ENCODE measurements at regions not wholly inside any gene's neighbourhood (a gene's known extent, or its start where the extent isn't known, plus 50 kb on each side); places are given as distances from the start of the nearest gene placed in this dataset.

DNA sequence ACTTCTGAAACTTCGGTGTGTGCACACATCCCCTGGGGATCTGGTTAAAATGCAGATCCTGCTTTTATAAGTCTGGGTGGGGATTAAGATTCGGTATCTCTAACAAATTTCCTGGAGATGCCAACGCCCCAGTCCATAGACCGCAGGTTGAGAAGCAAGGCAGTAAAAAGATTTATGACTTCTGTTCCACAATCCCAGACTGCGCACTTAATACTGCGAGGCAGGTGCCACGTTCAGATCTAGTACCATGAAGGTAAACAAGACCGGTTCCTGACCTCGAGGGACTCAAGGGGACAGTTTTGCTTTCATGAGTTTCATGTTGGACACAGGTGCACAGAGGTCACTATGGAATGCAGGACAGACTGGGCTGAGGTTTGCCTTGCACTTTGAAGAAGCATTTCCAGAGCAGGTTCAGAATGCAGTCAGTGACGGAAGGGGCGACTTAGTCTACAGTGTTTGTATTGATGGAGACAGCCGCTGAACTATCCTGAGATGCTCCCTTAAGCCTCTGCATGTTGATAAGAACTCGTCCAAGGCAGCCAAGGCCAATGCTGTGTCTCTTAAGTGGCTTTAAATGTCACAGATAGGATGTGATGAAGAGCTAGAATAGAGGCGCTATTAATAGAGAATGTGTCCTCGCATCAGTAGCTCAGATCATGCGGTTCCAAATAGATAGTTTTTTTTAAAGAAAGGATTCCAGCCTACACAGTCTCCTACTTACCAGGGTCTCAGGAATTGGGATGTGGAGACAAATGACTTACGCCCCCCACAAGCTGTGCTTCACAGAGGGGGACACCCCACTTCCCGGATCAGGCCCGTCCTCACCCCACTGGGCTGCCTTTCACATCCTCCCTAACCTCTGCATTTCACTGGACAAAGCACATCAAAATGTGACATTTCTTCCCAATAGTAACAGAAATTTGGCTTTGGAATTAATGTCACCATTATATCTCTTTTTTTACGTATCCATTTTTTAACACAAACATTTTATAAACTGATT, 97.1 kb upstream of the IRS2 start:
- TF ChIP-seq, protein P1, sequence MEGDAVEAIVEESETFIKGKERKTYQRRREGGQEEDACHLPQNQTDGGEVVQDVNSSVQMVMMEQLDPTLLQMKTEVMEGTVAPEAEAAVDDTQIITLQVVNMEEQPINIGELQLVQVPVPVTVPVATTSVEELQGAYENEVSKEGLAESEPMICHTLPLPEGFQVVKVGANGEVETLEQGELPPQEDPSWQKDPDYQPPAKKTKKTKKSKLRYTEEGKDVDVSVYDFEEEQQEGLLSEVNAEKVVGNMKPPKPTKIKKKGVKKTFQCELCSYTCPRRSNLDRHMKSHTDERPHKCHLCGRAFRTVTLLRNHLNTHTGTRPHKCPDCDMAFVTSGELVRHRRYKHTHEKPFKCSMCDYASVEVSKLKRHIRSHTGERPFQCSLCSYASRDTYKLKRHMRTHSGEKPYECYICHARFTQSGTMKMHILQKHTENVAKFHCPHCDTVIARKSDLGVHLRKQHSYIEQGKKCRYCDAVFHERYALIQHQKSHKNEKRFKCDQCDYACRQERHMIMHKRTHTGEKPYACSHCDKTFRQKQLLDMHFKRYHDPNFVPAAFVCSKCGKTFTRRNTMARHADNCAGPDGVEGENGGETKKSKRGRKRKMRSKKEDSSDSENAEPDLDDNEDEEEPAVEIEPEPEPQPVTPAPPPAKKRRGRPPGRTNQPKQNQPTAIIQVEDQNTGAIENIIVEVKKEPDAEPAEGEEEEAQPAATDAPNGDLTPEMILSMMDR (IDR thresholded peaks at IDR 0.05) = no peak
- TF ChIP-seq JUND (IDR thresholded peaks at IDR 0.05) (no peak), EZH2phosphoT487 (IDR thresholded peaks at IDR 0.05; ENCODE audit: borderline replicate concordance, low read depth) (no peak), POLR2AphosphoS5 (IDR thresholded peaks at IDR 0.05; ENCODE audit: low read depth, low read length) (no peak), TEAD4 (IDR thresholded peaks at IDR 0.05; ENCODE audit: borderline replicate concordance, insufficient read depth) (no peak), RAD21 (IDR thresholded peaks at IDR 0.05; ENCODE audit: low read length) (no peak), TAF1 (IDR thresholded peaks at IDR 0.05; ENCODE audit: borderline replicate concordance, low read depth, low read length) (no peak), EP300 (IDR thresholded peaks at IDR 0.05; ENCODE audit: borderline replicate concordance in 1 of 2, low read depth in 1 of 2, low read length in 1 of 2) (no peak)
- TF ChIP-seq, protein P2, sequence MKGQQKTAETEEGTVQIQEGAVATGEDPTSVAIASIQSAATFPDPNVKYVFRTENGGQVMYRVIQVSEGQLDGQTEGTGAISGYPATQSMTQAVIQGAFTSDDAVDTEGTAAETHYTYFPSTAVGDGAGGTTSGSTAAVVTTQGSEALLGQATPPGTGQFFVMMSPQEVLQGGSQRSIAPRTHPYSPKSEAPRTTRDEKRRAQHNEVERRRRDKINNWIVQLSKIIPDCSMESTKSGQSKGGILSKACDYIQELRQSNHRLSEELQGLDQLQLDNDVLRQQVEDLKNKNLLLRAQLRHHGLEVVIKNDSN (IDR thresholded peaks at IDR 0.05; ENCODE audit: borderline replicate concordance, low read depth) = no peak
- TF ChIP-seq, protein P3, sequence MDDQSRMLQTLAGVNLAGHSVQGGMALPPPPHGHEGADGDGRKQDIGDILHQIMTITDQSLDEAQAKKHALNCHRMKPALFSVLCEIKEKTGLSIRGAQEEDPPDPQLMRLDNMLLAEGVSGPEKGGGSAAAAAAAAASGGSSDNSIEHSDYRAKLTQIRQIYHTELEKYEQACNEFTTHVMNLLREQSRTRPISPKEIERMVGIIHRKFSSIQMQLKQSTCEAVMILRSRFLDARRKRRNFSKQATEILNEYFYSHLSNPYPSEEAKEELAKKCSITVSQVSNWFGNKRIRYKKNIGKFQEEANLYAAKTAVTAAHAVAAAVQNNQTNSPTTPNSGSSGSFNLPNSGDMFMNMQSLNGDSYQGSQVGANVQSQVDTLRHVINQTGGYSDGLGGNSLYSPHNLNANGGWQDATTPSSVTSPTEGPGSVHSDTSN (IDR thresholded peaks at IDR 0.05) = no peak
